Esophagus (tissue), 2 donors: ENCODE measurements at regions not wholly inside any gene's neighbourhood (a gene's known extent, or its start where the extent isn't known, plus 50 kb on each side); places are given as distances from the start of the nearest gene placed in this dataset.
A peak's percentile ranks its signal among the peaks of the same experiment; 100 is the strongest.
"Not testable (repeated sequence)": the region's sequence is repeated elsewhere in the genome, so short reads cannot be mapped to it uniquely, and the experiment has no call there.

ENCODE experiments used
- H3K27ac ChIP-seq, 2 donors: one replicate each; pipeline ENCODE4 v1.5.1; 2013; ENCODE audit warnings: low read depth in 2 of 2, mild to moderate bottlenecking in 2 of 2, inconsistent platforms in 1 of 2, low read length in 1 of 2, moderate library complexity in 1 of 2
- H3K27me3 ChIP-seq, 2 donors: one replicate each; pipeline ENCODE4 v1.6.1; 2013; ENCODE audit warnings: low read length in 2 of 2, control low read depth in 1 of 2, mild to moderate bottlenecking in 1 of 2; ENCODE audit not compliant: insufficient read depth in 2 of 2, control insufficient read depth in 1 of 2
- H3K36me3 ChIP-seq, 2 donors: one replicate each; pipeline ENCODE4 v1.6.1; 2013; ENCODE audit warnings: low read length in 1 of 2; ENCODE audit not compliant: control insufficient read depth in 2 of 2, insufficient read depth in 2 of 2
- H3K4me1 ChIP-seq, 2 donors: one replicate each; pipeline ENCODE4 v1.6.1; 2013; ENCODE audit warnings: low read length in 1 of 2; ENCODE audit not compliant: control insufficient read depth in 2 of 2, insufficient read depth in 2 of 2
- H3K4me3 ChIP-seq, 2 donors: one replicate each; pipeline ENCODE4 v1.5.1; 2013; ENCODE audit warnings: low read length in 2 of 2, mild to moderate bottlenecking in 2 of 2, low read depth in 1 of 2, moderate library complexity in 1 of 2
- H3K9me3 ChIP-seq, 2 donors: one replicate each; pipeline ENCODE4 v1.6.1; 2013; ENCODE audit warnings: mild to moderate bottlenecking in 2 of 2, low read depth in 1 of 2, low read length in 1 of 2, moderate library complexity in 1 of 2; ENCODE audit not compliant: control insufficient read depth in 2 of 2, insufficient read depth in 1 of 2
- WGBS, 2 donors: extraction: QIAGEN DNeasy Blood & Tissue Kit; methylation state at CpG; one replicate each; pipeline ENCODE4 v1.1.7; 2013; 5-methylcytosine and 5-hydroxymethylcytosine counted together
- donor health status: healthy with polysubstance abuse.
- donor health status: Bipolar disorder and iron deficiency.

DNA sequence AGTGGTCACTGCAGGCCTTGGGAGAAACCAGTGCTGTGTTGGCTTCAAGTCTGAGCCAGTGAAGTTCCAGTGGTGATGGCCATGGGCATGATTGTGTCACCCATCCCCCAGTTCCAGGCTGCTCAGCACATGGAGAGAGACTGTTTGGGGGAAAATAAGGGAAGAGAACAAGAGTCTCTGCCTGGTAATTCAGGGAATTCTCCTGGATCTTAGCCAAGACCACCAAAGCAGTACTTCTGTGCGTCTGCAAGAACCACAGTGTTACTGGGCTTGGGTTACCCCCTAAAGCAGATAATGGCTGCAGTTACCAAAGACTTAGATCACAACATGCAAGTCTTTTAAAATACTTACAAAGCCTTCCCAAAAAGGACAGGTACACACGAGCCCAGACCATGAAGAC is 225.0 kb upstream of the SEMA3C start:
- H3K27ac ChIP-seq, result no peak overlapping the region
- H3K9me3 ChIP-seq, result no peaks in the 10 kb centered on the region
- no peaks in the 10 kb centered on the region for H3K36me3 ChIP-seq
- H3K27me3 ChIP-seq, result no peaks in the 10 kb centered on the region
- H3K4me1 ChIP-seq, result no peaks in the 10 kb centered on the region
- H3K4me3 ChIP-seq, result no peak overlapping the region
- WGBS, 2 donors, result 69 to 71% methylated on average over 2 of the region's 2 CpGs

DNA sequence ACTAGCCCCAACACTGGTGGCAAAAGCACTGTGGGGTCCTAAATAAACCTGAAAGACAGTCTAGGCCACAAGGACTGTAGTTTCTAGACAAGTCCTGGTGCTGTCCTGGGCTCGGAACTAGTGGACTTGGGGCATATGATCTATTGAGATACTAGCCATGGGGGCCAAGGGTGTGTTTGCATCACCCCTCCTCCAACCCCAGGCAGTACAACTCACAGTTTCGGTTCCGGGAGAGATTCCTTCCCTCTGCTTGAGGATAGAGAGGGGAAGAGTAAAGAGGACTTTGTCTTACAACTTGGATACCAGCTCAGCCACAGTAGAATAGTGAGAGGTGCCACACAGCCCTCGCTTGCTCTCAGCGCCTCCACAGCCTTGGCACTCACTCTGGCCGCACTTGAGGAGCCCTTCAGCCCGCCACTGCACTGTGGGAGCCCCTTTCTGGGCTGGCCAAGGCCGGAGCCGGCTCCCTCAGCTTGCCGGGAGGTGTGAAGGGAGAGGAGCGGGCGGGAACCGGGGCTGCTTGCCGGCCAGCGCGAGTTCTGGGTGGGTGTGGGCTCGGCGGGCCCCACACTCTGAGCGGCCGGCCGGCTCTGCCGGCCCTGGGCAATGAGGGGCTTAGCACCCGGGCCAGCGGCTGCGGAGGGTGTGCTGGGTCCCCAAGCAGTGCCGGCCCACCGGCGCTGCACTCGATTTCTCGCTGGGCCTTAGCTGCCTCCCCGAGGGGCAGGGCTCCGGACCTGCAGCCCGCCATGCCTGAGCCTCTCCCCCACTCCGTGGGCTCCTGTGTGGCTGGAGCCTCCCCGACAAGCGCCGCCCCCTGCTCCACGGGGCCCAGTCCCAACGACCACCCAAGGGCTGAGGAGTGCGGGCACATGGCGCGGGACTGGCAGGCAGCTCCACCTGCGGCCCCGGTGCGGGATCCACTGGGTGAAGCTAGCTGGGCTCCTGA is 222.7 kb upstream of the SEMA3C start:
- WGBS, 2 donors, result 96 to 97% methylated on average over 33 to 45 of the region's 45 CpGs

DNA sequence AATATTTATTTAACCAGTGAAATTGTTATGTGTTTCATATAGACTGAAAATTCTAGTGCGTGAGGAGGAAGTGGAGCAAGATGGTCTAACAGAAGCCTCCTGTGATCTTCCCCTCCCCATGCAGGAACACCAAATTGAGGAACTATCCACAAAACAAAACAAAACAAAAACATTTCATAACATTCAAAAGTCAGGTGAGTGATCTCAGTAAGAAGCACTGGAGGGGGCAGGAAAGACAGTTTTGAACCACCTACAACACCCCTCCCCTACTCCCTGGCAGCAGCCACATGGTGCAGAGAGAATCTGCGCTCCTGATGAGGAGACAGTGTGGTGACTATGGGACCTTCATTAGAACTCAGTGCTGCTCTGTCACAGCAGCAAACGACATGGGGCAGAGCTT is 221.9 kb upstream of the SEMA3C start:
- Histone ChIP-seq H3K27me3 (no peaks in the 10 kb centered on the region), H3K27ac (no peak overlapping the region), H3K36me3 (no peaks in the 10 kb centered on the region), H3K4me3 (no peak overlapping the region), H3K9me3 (no peaks in the 10 kb centered on the region), H3K4me1 (no peaks in the 10 kb centered on the region)
- 76 to 79% methylated on average over 3 of the region's 3 CpGs for WGBS, 2 donors

More for the DNA sequence above, 222.7 kb upstream of the SEMA3C start:
- not testable (repeated sequence) for H3K9me3 ChIP-seq, H3K4me1 ChIP-seq, H3K4me3 ChIP-seq, H3K27me3 ChIP-seq, H3K36me3 ChIP-seq
- H3K27ac ChIP-seq, result peak overlapping the region in 1 of 2 donors; percentile 13

DNA sequence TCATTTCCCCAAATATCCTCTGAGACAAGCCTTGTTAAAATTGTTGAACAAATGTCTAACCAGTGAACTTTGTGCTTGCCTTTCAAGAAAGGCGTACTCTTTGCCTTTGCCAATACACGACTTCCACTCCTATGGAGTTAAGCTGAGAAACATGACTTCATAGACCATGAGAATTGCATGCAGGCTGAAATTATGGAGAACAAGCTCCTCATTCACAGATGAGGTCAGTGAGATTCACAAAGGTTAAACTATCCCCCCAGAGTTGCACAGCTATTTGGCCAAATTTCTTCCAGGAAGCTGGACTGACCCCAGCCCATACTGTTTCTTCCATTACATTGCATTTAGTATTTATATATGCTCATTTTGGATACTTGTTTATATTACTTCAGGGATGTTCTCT is 221.4 kb upstream of the SEMA3C start:
- 69 to 78% methylated on average over 2 of the region's 2 CpGs for WGBS, 2 donors
- Histone ChIP-seq H3K27me3 (no peaks in the 10 kb centered on the region), H3K27ac (no peak overlapping the region), H3K9me3 (no peaks in the 10 kb centered on the region), H3K4me1 (no peaks in the 10 kb centered on the region), H3K36me3 (no peaks in the 10 kb centered on the region), H3K4me3 (no peak overlapping the region)

DNA sequence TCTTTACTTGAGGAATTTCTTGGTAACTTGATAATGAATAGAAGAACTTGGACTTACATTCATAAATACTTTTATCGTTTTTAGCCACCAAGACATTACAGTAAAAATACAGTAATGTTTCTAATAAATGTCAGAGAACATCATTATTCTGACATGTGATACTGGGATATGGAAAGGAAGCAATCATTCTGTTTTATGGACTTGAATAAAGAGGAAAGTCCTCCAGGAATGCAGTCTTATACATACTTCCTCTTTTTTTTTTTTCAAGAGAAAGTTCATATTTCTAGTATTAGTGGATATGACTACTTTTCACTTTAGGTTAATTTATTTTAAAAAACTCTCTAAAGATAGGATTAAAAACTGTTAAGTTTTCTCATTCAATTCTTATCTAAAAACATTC is 220.0 kb upstream of the SEMA3C start:
- Histone ChIP-seq H3K4me1 (no peaks in the 10 kb centered on the region), H3K27me3 (no peaks in the 10 kb centered on the region), H3K27ac (no peak overlapping the region), H3K4me3 (no peak overlapping the region), H3K36me3 (no peaks in the 10 kb centered on the region), H3K9me3 (no peaks in the 10 kb centered on the region)
- 39 to 47% methylated on average over 1 of the region's 1 CpG for WGBS, 2 donors

DNA sequence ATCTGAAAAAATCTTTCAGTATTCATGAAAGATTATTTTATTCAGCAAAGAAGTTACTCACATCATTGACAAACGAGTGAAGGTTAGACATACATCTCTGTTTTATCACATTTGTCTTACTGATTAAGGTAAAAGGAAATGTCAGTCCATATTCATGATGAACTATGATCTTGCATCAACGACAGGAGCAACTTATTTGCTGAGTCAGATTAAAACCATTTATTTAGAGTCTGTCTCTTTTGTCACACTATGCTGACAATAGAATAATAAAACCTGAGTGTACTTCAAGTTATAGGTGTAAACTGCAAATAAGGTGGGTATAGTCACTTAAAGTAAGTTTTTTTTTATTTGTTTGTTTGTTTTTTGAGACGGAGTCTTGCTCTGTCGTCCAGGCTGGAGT is 216.5 kb upstream of the SEMA3C start:
- Histone ChIP-seq H3K9me3 (no peaks in the 10 kb centered on the region), H3K4me1 (no peaks in the 10 kb centered on the region), H3K27me3 (no peaks in the 10 kb centered on the region), H3K27ac (no peak overlapping the region), H3K36me3 (no peaks in the 10 kb centered on the region), H3K4me3 (no peak overlapping the region)
- 63 to 68% methylated on average over 4 of the region's 4 CpGs for WGBS, 2 donors

DNA sequence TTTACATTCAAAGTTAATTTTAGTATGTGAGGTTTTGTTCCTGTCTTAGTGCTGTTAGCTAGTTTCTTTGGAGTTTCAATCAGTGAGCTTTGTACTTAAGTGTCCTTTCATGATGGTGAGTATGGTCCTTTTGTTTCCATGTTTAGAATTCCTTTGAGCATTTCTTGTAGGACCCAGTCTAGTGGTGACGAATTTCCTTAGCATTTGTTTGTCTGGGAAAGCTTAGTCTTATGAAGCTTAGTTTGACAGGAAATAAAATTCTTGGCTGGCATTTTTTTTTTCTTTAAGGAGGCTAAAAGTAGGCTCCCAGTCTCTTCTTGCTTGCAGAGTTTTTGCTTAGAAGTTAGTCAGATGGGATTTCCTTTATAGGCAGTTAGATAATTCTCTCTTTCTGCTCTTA is 209.2 kb upstream of the SEMA3C start:
- Histone ChIP-seq H3K36me3 (no peaks in the 10 kb centered on the region), H3K4me3 (no peak overlapping the region), H3K27ac (no peak overlapping the region), H3K27me3 (no peaks in the 10 kb centered on the region), H3K9me3 (peaks cover 0 to 4% of the 10 kb centered on the region in 2 donors), H3K4me1 (no peaks in the 10 kb centered on the region)
- WGBS, 2 donors, result 66 to 77% methylated on average over 1 of the region's 1 CpG

DNA sequence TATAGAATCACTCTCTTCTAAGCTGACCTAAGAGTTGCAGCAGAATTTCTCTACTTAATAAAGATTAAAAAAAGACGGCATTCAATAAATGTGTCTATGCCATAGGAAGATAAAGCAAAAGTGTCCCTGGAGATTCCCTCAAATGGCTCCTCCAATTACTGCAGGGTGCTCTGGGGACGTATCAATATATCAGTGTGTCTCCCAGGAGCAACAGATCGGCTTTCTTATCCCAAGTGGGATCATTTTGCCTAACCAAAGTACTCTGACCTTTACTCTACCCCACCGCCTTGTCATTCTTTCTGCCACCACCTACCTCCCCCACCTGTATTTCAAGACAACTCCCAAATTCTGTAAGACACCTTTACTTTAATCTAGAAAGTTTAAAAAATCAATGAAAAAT is 202.0 kb upstream of the SEMA3C start:
- H3K36me3 ChIP-seq, result no peaks in the 10 kb centered on the region
- 79 to 81% methylated on average over 4 of the region's 4 CpGs for WGBS, 2 donors
- no peaks in the 10 kb centered on the region for H3K9me3 ChIP-seq
- H3K4me1 ChIP-seq, result no peaks in the 10 kb centered on the region
- no peak overlapping the region for H3K4me3 ChIP-seq
- H3K27ac ChIP-seq, result no peak overlapping the region
- H3K27me3 ChIP-seq, result no peaks in the 10 kb centered on the region

DNA sequence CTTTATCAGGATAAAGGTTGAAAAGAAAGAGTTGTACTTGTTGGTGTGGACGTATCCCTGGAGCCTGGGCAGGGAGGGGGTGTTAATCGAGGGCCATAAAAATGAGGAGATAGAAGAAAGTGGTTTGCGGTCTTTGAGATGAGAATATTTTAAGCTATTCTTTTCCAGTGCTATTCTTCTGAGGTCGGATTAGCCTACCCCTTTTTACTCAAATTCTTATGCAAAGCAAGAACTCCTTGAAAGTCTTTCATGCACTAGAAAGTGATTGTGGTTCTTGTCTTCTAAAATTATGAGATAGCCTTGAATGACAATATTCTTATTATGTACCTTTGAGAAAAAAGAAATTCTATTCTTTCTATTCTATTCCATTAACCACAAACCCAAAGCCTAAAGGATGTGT is 201.3 kb upstream of the SEMA3C start:
- Histone ChIP-seq H3K27ac (no peak overlapping the region), H3K27me3 (no peaks in the 10 kb centered on the region), H3K9me3 (no peaks in the 10 kb centered on the region), H3K4me1 (no peaks in the 10 kb centered on the region), H3K4me3 (no peak overlapping the region), H3K36me3 (no peaks in the 10 kb centered on the region)
- 91% methylated on average over 4 of the region's 4 CpGs for WGBS, 2 donors

DNA sequence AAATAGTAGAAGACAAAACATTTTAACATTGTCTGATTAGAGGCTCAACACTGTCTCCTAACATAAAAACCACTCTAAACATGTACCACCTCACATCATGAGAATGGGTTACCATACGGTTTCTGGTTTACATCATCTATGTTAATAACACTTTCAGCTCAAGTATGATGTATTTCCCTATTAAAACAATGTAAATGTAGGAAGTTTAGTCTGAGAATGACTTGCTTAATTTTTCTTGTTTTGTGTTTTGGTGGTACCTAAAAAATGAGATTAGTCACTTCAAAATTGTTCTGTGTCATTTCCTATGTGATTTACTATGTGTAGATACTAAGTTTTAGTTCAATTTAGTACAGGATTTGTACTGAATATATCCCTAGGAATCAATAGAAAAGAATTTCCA is 195.8 kb upstream of the SEMA3C start:
- 84 to 89% methylated on average over 1 of the region's 1 CpG for WGBS, 2 donors

More for the DNA sequence above, 195.8 kb upstream of the SEMA3C start:
- Histone ChIP-seq H3K9me3 (no peaks in the 10 kb centered on the region), H3K4me1 (no peaks in the 10 kb centered on the region), H3K4me3 (no peak overlapping the region), H3K27ac (no peak overlapping the region), H3K36me3 (no peaks in the 10 kb centered on the region), H3K27me3 (no peaks in the 10 kb centered on the region)
